Nephron (organoid): ENCODE measurements at regions not wholly inside any gene's neighbourhood (a gene's known extent, or its start where the extent isn't known, plus 50 kb on each side); places are given as distances from the start of the nearest gene placed in this dataset.

Experiments used
- H3K27ac Mint-ChIP-seq, 3 experiments: 2 replicates each; pipeline ENCODE4 v1.8.0; 2020; ENCODE audit warnings: mixed read lengths in 3 of 3, mild to moderate bottlenecking in 2 of 3, moderate library complexity in 1 of 3
- H3K27me3 Mint-ChIP-seq: 2 replicates; pipeline ENCODE4 v1.8.0; 2021; ENCODE audit warnings: low read depth, mild to moderate bottlenecking, moderate library complexity, mixed read lengths
- H3K36me3 Mint-ChIP-seq: 2 replicates; pipeline ENCODE4 v1.8.0; 2020; ENCODE audit warnings: low read depth, mixed read lengths
- H3K4me1 Mint-ChIP-seq: 2 replicates; pipeline ENCODE4 v1.8.0; 2020; ENCODE audit warnings: mixed read lengths
- H3K4me3 Mint-ChIP-seq, 3 experiments: 2 replicates each; pipeline ENCODE4 v1.8.0; 2020; ENCODE audit warnings: mild to moderate bottlenecking in 3 of 3, mixed read lengths in 3 of 3, moderate library complexity in 2 of 3
- H3K9me3 Mint-ChIP-seq: 2 replicates; pipeline ENCODE4 v1.8.0; 2020; ENCODE audit warnings: mixed read lengths
- CTCF ChIP-seq, 3 experiments: fragments of 200-600 bp; sonication (generic); IDR thresholded peaks; one replicate each; pipeline ENCODE4 v1.5.0; 2021; ENCODE audit warnings: antibody characterized with exemption in 3 of 3; ENCODE audit not compliant: unreplicated experiment in 3 of 3

DNA sequence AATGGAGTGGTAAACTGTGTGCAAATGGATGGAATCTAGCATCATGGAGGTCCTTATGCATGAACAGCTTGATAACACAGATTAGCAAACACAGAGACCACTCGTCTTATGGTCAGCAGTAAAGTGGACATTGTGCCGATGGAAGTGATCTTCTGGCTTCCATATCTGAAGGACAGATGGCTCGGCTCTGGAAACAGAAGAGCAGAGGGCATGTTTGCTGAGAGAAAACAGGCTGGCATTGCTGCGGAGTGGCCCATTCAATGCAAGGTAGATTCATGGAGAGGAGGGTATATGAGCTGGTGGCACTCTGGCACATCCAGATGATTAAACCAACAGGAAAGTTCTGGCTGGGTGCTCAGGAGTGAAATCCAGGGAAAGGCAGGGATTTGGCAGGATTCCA, 513.2 kb downstream of the DIRAS2 start:
- Mint-ChIP-seq H3K27ac (no peak overlapping the region), H3K4me1 (peaks cover 20% of the 10 kb centered on the region), H3K4me3 (no peak overlapping the region), H3K27me3 (peaks cover 6% of the 10 kb centered on the region), H3K9me3 (peaks cover 12% of the 10 kb centered on the region), H3K36me3 (peaks cover 3% of the 10 kb centered on the region)
- TF ChIP-seq CTCF (IDR thresholded peaks at IDR 0.05; ENCODE audit: unreplicated experiment in 3 of 3): no peak

DNA sequence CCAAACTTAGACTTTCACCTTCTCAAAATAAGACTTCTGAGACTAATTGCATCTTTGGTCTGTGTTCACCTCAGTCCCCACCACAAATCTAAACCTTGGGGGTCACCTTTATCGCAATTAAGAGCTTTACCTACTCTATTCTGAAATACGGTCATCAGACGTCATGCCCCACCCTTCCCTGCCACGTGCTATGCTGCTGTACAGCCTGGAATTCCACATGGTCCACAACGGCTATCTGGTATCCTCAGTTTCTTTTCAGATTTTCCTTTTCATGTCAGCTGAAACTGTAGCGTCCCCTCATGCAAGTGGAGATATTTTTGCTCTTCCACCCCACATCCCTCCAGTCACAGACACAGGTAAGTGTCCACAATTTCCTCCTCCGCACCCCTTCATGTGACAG, 511.1 kb downstream of the DIRAS2 start:
- Mint-ChIP-seq H3K9me3 (peaks cover 8% of the 10 kb centered on the region), H3K4me1 (peaks cover 3% of the 10 kb centered on the region), H3K27me3 (peaks cover 6% of the 10 kb centered on the region), H3K27ac (no peak overlapping the region), H3K4me3 (no peak overlapping the region), H3K36me3 (no peaks in the 10 kb centered on the region)
- no peak for TF ChIP-seq CTCF (IDR thresholded peaks at IDR 0.05; ENCODE audit: unreplicated experiment in 3 of 3)

- peaks cover 8% of the 10 kb centered on the region for H3K9me3 Mint-ChIP-seq
- no peaks in the 10 kb centered on the region for H3K36me3 Mint-ChIP-seq
- no peak overlapping the region for H3K27ac Mint-ChIP-seq
- H3K4me1 Mint-ChIP-seq: no peaks in the 10 kb centered on the region
- H3K4me3 Mint-ChIP-seq: no peak overlapping the region
- peaks cover 6% of the 10 kb centered on the region for H3K27me3 Mint-ChIP-seq
- TF ChIP-seq CTCF (IDR thresholded peaks at IDR 0.05; ENCODE audit: unreplicated experiment in 3 of 3): no peak
Observed at GRCh38 chr9:90132866-90133265, 509.8 kb downstream of the DIRAS2 start.

- Mint-ChIP-seq H3K4me3 (no peak overlapping the region), H3K27ac (no peak overlapping the region), H3K9me3 (no peaks in the 10 kb centered on the region), H3K4me1 (no peaks in the 10 kb centered on the region), H3K27me3 (peaks cover 12% of the 10 kb centered on the region), H3K36me3 (no peaks in the 10 kb centered on the region)
- TF ChIP-seq CTCF (IDR thresholded peaks at IDR 0.05; ENCODE audit: unreplicated experiment in 3 of 3): no peak
Observed at GRCh38 chr9:90137801-90138200, 504.8 kb downstream of the DIRAS2 start.

DNA sequence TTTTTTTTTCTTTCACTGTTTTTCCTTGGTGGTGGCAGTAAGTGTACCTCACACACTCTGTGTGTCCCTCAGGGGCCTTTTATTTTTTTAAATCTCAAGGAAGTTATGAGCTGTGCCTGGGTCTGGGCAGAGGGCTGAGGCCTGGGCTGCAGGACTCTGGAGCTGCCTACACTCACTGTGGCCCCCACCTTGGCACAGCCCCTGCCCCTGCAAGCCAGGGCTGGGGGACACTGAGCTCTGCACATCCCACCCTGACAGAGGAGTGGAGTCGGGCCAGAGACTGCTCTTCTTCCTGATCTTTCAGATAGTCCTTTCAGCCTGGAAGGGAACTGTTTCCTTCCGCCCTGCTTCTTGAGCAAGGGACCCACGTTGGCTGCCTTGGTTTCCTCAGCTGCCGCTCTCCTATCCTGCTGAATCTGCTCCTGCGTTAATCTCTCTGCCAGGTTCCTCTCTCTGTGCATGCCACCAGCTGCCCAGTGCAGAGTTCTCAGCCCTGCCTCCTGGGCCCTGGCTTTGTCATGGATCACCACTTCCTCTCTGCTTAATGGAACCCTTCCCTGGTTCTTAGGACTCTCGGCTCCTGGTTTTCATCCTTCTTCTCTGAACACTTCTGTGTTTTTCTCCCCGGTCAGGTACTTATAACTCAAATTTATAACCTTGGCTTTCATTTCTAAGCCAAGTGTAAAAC, 502.3 kb downstream of the DIRAS2 start:
- TF ChIP-seq CTCF (IDR thresholded peaks at IDR 0.05; ENCODE audit: unreplicated experiment in 3 of 3): no peak
- Mint-ChIP-seq H3K27me3 (peaks cover 9% of the 10 kb centered on the region), H3K9me3 (no peaks in the 10 kb centered on the region), H3K4me3 (no peak overlapping the region), H3K4me1 (no peaks in the 10 kb centered on the region), H3K36me3 (no peaks in the 10 kb centered on the region), H3K27ac (peak overlapping the region in 1 of 3 experiments; percentile 17)

GRCh38 chr9:90141723-90142122, 500.9 kb downstream of the DIRAS2 start:
- Mint-ChIP-seq H3K4me3 (no peak overlapping the region), H3K27ac (peak overlapping the region in 1 of 3 experiments; percentile 7), H3K36me3 (no peaks in the 10 kb centered on the region), H3K27me3 (peaks cover 9% of the 10 kb centered on the region), H3K9me3 (peaks cover 8% of the 10 kb centered on the region), H3K4me1 (no peaks in the 10 kb centered on the region)
- TF ChIP-seq CTCF (IDR thresholded peaks at IDR 0.05; ENCODE audit: unreplicated experiment in 3 of 3): peak; percentile 57 to 62 (median 61)
